Urinary bladder (tissue), 3 donors: ENCODE measurements at regions not wholly inside any gene's neighbourhood (a gene's known extent, or its start where the extent isn't known, plus 50 kb on each side); places are given as distances from the start of the nearest gene placed in this dataset.

Experiments used
- DNase-seq: peaks from one replicate; pipeline ENCODE4 v3.0.0-alpha.2; 2015; ENCODE audit errors: extremely low spot score
- H3K27ac ChIP-seq: one replicate; pipeline ENCODE4 v1.5.1; 2013; ENCODE audit warnings: low read depth, mild to moderate bottlenecking, moderate library complexity
- H3K36me3 ChIP-seq: one replicate; pipeline ENCODE4 v1.6.1; 2013; ENCODE audit warnings: mild to moderate bottlenecking, moderate library complexity; ENCODE audit not compliant: insufficient read depth
- H3K4me1 ChIP-seq: one replicate; pipeline ENCODE4 v1.6.1; 2013; ENCODE audit warnings: mild to moderate bottlenecking, moderate library complexity; ENCODE audit not compliant: insufficient read depth
- H3K4me3 ChIP-seq: one replicate; pipeline ENCODE4 v1.5.1; 2013; ENCODE audit warnings: low read depth, low read length
- WGBS: extraction: QIAGEN DNeasy Blood & Tissue Kit; methylation state at CpG from one replicate; pipeline ENCODE4 v1.1.7; 2013; 5-methylcytosine and 5-hydroxymethylcytosine counted together
- donor health status: healthy with polysubstance abuse.
- donor health status: healthy.

GRCh38 chr10:52906046-52906445, 133.5 kb upstream of the MBL2 start:
- DNase-seq, result no peak
- no peaks in the 10 kb centered on the region for H3K36me3 ChIP-seq
- no peak overlapping the region for H3K4me3 ChIP-seq
- no peak overlapping the region for H3K27ac ChIP-seq
- no peaks in the 10 kb centered on the region for H3K4me1 ChIP-seq
- WGBS, result 95% methylated on average over 1 of the region's 1 CpG

DNA sequence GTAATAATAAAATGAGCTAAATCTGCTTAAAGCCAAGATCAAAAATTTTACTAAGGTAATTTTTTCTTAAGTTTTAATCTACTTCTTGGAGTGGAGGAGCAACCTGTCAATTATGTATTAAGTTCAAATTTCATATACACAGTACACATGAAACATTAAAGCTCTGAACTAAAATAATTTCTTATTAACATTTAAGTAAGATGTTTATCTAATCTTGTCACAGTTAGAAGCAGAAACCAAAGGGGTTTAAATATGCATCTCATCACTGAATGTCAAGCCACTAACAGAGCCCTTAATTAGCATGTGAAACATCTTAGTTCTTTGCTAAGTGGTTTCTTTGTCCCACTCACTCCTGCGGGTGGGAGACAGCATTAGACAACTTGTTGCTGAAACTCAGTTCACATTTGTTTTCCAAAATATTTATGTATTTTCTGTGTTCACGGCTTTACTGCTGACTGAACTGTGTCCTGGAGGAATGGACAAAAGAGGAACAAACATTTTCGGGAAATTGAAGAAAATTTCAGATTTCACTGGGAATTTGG, 130.9 kb upstream of the MBL2 start:
- 82% methylated on average over 3 of the region's 3 CpGs for WGBS
- Histone ChIP-seq H3K27ac (no peak overlapping the region), H3K36me3 (no peaks in the 10 kb centered on the region), H3K4me3 (no peak overlapping the region), H3K4me1 (no peaks in the 10 kb centered on the region)
- DNase-seq, result no peak

DNA sequence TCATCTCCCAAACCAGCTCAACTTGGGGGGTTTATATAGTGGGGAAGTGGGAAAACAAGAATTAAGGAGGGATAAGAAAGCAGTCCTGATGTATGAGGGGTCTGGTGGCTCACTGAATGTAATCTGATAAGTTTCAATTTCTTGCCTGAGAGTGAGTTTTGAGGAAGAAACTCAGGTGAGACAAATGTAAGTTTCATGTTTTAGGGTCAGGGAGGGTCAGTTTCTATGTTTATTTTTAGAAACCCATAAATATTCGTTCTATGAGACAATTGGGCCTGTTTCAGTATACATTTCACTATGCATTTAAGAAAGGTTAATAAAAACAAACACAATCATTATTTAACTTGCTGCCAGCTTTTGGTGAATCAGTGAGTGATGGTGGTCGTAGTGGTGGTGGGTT, 128.0 kb upstream of the MBL2 start:
- Histone ChIP-seq H3K27ac (no peak overlapping the region), H3K4me1 (no peaks in the 10 kb centered on the region), H3K36me3 (no peaks in the 10 kb centered on the region), H3K4me3 (no peak overlapping the region)
- no peak for DNase-seq
- WGBS, result 41% methylated on average over 2 of the region's 2 CpGs

GRCh38 chr10:52897162-52897561, 124.6 kb upstream of the MBL2 start:
- no peak for DNase-seq
- H3K27ac ChIP-seq, result no peak overlapping the region
- no peak overlapping the region for H3K4me3 ChIP-seq
- H3K36me3 ChIP-seq, result no peaks in the 10 kb centered on the region
- H3K4me1 ChIP-seq, result no peaks in the 10 kb centered on the region

GRCh38 chr10:52895059-52895458, 122.5 kb upstream of the MBL2 start:
- no peaks in the 10 kb centered on the region for H3K36me3 ChIP-seq
- DNase-seq, result no peak
- no peaks in the 10 kb centered on the region for H3K4me1 ChIP-seq
- H3K27ac ChIP-seq, result no peak overlapping the region
- no peak overlapping the region for H3K4me3 ChIP-seq

DNA sequence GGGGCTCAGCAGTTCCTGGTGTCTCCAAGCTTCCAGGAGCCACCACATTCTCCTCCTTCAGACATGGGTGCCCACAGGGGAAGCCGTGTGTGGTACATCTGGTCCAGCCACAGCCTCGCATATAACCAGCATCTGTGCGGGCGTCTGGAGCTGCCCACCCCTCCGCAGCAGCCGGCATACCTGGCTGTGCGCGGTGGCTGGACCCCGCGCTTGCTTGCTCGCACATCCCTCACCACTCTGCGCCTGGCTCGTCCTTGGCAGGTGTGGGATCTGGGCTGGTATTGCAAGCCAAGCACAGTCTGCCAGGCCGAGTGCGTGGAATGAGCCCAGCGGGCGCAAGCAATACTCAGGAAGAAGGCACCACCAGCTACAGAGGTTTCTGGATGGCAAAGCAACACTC, 117.7 kb upstream of the MBL2 start:
- Histone ChIP-seq H3K4me1 (no peaks in the 10 kb centered on the region), H3K4me3 (no peak overlapping the region), H3K27ac (no peak overlapping the region), H3K36me3 (no peaks in the 10 kb centered on the region)
- 98% methylated on average over 17 of the region's 17 CpGs for WGBS
- DNase-seq, result no peak

DNA sequence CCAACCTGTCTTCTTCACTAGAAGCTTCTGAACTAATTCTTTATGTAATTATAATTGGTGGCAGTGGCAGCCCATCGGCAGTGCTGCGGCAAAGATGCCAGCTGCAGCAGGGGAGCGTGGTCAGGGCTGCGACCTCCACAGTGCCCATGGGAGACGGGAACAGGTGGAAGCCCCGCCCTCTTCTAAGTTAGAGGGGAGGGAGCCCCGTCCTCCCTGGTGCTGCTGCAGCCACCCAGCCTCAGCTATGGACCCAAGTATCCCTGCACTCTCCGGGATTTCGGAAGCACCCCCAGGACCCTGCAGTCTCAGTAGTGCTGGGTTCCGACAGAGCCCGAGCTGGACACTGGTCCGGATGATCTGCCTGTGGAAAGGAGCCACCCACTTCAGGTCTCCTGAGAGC, 117.0 kb upstream of the MBL2 start:
- H3K4me3 ChIP-seq, result no peak overlapping the region
- 94% methylated on average over 12 of the region's 12 CpGs for WGBS
- H3K4me1 ChIP-seq, result no peaks in the 10 kb centered on the region
- no peak overlapping the region for H3K27ac ChIP-seq
- no peaks in the 10 kb centered on the region for H3K36me3 ChIP-seq
- DNase-seq, result no peak

DNA sequence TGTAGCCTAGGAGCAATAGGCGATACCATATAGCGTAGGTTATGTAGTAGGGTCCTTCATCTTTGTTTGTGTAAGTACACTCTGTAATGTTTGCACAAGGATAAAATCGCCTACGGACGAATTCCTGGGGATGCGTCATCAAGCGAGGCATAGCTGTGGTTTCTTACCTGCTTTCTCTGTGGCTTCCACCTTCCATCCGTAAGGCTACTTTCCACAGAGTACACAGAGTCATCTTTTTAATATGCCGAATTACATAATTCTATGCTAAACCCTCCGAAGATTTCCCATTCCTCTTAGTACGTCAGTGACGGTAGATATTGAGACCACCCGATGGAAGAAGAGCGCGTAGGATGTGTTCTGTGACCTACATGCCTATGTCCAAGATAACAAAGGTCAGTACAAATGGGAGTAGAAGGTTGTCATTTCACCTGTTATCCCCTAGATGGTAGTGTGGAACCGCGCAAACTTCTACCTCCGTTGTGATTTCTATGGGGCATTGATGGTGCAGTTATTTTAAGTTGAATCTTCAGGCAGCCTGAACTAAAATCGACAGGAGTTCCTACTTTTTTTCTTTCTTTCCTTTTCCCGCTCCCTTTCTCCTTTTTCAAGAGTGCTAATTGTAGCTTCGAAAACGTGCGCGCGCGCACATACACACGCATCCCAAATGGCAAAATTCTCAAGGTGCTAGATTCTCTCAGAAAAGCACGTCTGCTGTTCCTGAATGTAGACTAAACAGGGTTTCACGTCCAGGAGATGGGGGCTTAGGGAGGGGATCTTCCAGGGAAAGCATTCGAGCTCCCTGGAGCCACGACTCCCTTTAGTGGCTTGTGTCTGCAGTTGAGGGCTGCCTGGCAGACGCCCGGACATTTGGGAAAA, 111.7 kb upstream of the MBL2 start:
- Histone ChIP-seq H3K4me3 (no peak overlapping the region), H3K27ac (no peak overlapping the region)
- WGBS, result 27% methylated on average over 33 of the region's 33 CpGs

DNA sequence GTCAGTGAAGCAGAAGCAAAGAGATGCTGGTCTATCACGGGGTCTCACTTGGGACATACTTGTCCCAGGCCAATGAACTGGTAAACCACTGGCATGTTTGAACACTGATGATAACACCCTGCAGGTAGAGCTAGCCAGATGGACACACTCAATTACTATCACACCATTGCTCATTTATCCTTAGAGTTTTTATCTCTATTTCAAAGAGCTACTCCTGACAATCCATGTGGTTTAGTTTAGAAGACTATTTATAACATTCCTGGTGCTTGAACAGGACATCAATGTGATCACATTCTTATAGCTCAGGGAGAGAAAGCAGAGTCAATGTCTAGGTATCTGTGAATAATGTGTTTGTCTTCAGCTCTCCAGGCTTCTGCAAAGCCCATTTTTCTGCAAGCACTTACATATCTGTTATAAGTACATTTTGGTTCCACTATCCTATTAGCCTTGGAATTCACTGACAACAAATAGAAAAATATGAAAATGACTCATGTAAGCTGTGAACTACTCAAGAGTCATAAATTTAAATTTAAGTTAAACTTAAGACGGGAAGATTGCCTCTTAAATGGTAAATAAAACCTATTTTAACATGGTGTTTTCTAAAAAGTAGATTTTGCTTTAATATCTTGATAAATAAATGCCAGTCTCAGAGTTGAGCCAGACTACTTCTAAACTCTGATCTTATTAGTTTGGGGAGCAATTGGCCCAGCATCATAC, 106.7 kb upstream of the MBL2 start:
- Histone ChIP-seq H3K36me3 (no peaks in the 10 kb centered on the region), H3K27ac (no peak overlapping the region), H3K4me1 (no peaks in the 10 kb centered on the region), H3K4me3 (no peak overlapping the region)
- 55% methylated on average over 2 of the region's 2 CpGs for WGBS
- DNase-seq, result no peak

More for the DNA sequence above, 111.7 kb upstream of the MBL2 start:
- Histone ChIP-seq H3K4me1 (no peaks in the 10 kb centered on the region), H3K36me3 (no peaks in the 10 kb centered on the region)
- peak; percentile 67 for DNase-seq

- Histone ChIP-seq H3K4me1 (no peaks in the 10 kb centered on the region), H3K4me3 (no peak overlapping the region), H3K36me3 (no peaks in the 10 kb centered on the region), H3K27ac (no peak overlapping the region)
- DNase-seq, result no peak
- WGBS, result 67% methylated on average over 4 of the region's 4 CpGs
These were observed 104.9 kb upstream of the MBL2 start for GRCh38 chr10:52877451-52877850.

DNA sequence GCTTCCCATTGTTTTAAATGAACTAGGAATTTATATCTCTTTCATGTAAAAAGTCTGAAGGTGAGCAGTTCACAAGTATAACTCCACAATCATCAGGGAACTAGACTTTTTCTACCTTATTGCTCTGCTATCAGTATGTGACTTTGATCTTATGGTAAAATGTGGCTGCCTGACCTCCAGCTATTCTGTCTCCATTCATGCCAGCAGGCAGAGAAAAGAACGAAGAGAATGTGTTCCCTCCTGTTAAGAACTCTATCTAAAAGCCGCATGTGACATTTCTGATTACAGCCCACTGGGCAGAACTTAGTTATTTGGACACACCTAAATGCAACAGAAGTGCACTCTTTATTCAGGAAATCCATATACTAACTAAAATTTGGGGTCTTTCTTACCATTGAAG, 102.8 kb upstream of the MBL2 start:
- DNase-seq, result no peak
- WGBS, result 92% methylated on average over 2 of the region's 2 CpGs

GRCh38 chr10:52874581-52874980, 102.0 kb upstream of the MBL2 start:
- H3K4me3 ChIP-seq, result no peak overlapping the region
- WGBS, result 93% methylated on average over 4 of the region's 4 CpGs
- no peak overlapping the region for H3K27ac ChIP-seq
- no peaks in the 10 kb centered on the region for H3K36me3 ChIP-seq
- no peaks in the 10 kb centered on the region for H3K4me1 ChIP-seq
- DNase-seq, result no peak

More for the DNA sequence above, 102.8 kb upstream of the MBL2 start:
- Histone ChIP-seq H3K27ac (no peak overlapping the region), H3K4me3 (no peak overlapping the region), H3K4me1 (no peaks in the 10 kb centered on the region), H3K36me3 (no peaks in the 10 kb centered on the region)

DNA sequence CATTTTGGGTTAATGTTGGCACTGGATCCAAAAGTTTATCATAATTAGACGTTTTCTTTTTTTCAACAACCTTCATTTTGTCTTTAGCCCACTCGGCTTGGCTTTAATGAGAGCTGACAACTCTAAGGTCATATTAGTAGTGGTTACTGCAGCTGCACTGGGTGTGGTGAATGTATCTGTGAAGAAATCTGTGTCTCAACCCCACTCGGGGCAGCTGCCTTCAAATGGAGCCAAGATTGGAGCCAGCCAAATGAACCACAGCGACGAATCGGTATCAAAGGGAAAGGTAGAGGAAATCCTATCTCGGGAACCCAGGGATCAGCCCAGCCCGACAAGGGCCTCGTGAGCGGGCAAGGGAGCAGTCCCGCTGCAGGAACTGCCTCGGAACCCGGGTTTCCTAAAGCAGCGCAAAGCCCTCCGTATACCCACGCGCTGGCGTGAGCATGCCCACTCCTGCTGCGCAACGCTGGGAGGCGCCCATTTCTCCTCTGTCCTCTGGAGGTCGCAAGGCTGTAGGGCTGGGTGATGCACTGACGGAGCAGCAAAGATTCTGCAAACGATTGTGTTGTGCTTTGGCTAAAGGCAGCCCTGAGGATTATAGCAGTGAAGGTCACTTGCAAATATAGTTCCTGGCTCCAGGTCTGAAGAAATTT, 98.7 kb upstream of the MBL2 start:
- H3K36me3 ChIP-seq, result no peaks in the 10 kb centered on the region
- WGBS, result 82% methylated on average over 24 of the region's 24 CpGs
- no peak for DNase-seq
- no peaks in the 10 kb centered on the region for H3K4me1 ChIP-seq
- H3K4me3 ChIP-seq, result no peak overlapping the region
- H3K27ac ChIP-seq, result no peak overlapping the region

DNA sequence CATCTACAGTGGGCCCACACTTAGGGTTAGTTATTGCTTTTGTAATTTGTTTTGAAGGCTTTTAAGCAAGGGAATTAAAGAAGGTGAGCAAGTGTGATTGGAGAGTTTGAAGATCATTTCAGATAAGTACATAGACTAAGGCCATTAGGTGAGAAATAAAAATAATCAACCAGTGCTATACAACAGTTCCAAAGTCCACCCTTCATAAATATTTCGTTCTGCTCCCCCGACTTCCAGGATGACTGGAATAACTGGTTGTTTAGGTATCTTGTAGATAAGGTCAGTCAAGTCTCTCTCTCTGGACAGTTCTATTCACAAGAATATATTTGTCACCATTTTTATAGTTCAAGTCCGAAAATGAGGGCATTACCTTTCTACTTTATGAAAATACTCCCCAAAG, 98.0 kb upstream of the MBL2 start:
- Histone ChIP-seq H3K4me3 (no peak overlapping the region), H3K4me1 (no peaks in the 10 kb centered on the region), H3K27ac (no peak overlapping the region), H3K36me3 (no peaks in the 10 kb centered on the region)
- 86% methylated on average over 3 of the region's 3 CpGs for WGBS
- DNase-seq, result no peak
